ENCODE measurements at regions not wholly inside any gene's neighbourhood (a gene's known extent, or its start where the extent isn't known, plus 50 kb on each side); places are given as distances from the start of the nearest gene placed in this dataset.

DNA sequence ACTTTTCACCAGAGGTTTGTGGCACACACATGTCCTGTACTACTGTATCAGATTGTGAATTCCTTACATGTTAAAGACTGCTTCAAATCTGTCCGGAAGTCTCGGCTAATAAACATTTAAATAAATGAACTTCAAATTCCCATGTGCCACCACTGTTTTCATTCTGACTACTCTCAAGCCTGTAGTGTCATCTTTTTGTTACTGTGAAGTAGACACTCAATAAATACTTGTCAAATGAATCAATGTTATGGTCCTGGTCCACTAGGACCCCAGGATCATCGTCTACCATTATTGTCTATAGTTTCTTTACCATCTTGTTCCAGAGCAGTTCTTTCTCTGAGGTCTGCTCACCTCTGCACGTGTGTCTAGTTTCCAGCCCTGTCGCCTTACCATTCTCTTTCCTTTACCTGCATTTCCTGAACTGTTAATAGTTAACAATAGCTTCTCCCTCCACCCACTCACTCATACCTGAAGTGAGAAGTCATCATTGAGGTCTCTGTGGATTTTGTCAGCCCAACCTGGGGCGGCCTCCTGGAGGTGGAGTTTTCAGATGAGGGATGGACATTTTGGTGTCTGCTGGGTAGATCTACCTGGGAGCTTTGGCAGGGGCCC, 333.0 kb downstream of the SEC14L1 start:
- H3K36me3 ChIP-seq (ENCODE audit: insufficient read depth): no peaks in the 10 kb centered on the region
- no peak overlapping the region for H3K27ac ChIP-seq

DNA sequence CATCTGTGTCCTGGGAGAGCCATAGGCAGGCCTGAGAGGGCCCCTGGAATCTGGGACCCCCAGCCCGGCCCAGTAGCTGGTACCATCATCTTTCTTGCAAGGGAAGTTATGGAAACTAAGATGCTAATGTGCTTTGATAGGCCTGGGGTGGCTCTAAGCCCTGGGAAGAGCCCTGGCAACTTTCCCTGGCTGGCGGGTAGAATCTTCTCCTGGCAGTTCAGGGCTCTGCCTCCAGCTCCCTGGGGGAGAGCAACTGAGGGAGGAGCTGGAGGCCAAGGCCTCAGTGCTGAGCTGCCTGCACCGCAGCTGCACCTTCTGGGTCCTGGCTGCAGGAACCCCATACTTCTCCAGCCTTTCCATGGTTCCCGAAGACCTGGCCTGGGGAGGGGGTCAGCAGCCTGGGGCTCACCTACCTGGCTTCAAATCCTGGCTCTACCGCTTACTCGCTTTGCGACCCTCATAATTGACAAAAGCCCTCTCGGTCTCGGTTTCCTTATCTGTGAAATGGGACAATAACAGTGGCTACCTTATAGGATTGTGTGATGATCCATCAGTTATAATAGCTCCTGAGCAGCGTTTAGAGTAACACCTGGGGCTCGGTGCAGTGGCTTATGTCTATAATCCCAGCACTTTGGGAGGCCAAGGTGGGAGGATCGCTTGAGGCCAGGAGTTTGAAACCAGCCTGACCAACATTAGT, 333.7 kb downstream of the SEC14L1 start:
- TF ChIP-seq, protein P1, sequence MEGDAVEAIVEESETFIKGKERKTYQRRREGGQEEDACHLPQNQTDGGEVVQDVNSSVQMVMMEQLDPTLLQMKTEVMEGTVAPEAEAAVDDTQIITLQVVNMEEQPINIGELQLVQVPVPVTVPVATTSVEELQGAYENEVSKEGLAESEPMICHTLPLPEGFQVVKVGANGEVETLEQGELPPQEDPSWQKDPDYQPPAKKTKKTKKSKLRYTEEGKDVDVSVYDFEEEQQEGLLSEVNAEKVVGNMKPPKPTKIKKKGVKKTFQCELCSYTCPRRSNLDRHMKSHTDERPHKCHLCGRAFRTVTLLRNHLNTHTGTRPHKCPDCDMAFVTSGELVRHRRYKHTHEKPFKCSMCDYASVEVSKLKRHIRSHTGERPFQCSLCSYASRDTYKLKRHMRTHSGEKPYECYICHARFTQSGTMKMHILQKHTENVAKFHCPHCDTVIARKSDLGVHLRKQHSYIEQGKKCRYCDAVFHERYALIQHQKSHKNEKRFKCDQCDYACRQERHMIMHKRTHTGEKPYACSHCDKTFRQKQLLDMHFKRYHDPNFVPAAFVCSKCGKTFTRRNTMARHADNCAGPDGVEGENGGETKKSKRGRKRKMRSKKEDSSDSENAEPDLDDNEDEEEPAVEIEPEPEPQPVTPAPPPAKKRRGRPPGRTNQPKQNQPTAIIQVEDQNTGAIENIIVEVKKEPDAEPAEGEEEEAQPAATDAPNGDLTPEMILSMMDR (conservative IDR thresholded peaks at IDR 0.05; ENCODE audit: low read depth, low read length): no peak
- Histone ChIP-seq H3K4me2 (peak overlapping the region; percentile 61), H4K20me1 (ENCODE audit: insufficient read depth) (no peaks in the 10 kb centered on the region; the same call in 1 of the 2 replicates), H3K36me3 (ENCODE audit: insufficient read depth) (no peaks in the 10 kb centered on the region), H3K4me1 (ENCODE audit: low read depth, poor library complexity, severe bottlenecking) (peaks cover 68% of the 10 kb centered on the region), H3K79me2 (ENCODE audit: insufficient read depth, low read depth) (peaks cover 87% of the 10 kb centered on the region), H3K27me3 (ENCODE audit: insufficient read depth, low read depth) (no peaks in the 10 kb centered on the region), H3K4me3 (IDR thresholded peaks at IDR 0.05; ENCODE audit: insufficient read depth, low read depth, low read length) (no peak overlapping the region), H3K27ac (peak overlapping the region; percentile 1; the same call in 1 of the 2 replicates), H3K9ac (no peak overlapping the region), H2AFZ (ENCODE audit: low read depth) (no peak overlapping the region)

More for the DNA sequence above, 333.0 kb downstream of the SEC14L1 start:
- TF ChIP-seq, protein P1 (conservative IDR thresholded peaks at IDR 0.05; ENCODE audit: low read depth, low read length): no peak
- no peaks in the 10 kb centered on the region for H3K27me3 ChIP-seq (ENCODE audit: insufficient read depth, low read depth)
- H3K9ac ChIP-seq: no peak overlapping the region
- no peaks in the 10 kb centered on the region; the same call in 1 of the 2 replicates for H4K20me1 ChIP-seq (ENCODE audit: insufficient read depth)
- H3K4me1 ChIP-seq (ENCODE audit: low read depth, poor library complexity, severe bottlenecking): peaks cover 68% of the 10 kb centered on the region
- peak overlapping the region; percentile 67; the same call in 1 of the 2 replicates for H3K4me2 ChIP-seq
- H2AFZ ChIP-seq (ENCODE audit: low read depth): no peak overlapping the region
- H3K79me2 ChIP-seq (ENCODE audit: insufficient read depth, low read depth): peaks cover 87% of the 10 kb centered on the region
- H3K4me3 ChIP-seq (IDR thresholded peaks at IDR 0.05; ENCODE audit: insufficient read depth, low read depth, low read length): no peak overlapping the region

DNA sequence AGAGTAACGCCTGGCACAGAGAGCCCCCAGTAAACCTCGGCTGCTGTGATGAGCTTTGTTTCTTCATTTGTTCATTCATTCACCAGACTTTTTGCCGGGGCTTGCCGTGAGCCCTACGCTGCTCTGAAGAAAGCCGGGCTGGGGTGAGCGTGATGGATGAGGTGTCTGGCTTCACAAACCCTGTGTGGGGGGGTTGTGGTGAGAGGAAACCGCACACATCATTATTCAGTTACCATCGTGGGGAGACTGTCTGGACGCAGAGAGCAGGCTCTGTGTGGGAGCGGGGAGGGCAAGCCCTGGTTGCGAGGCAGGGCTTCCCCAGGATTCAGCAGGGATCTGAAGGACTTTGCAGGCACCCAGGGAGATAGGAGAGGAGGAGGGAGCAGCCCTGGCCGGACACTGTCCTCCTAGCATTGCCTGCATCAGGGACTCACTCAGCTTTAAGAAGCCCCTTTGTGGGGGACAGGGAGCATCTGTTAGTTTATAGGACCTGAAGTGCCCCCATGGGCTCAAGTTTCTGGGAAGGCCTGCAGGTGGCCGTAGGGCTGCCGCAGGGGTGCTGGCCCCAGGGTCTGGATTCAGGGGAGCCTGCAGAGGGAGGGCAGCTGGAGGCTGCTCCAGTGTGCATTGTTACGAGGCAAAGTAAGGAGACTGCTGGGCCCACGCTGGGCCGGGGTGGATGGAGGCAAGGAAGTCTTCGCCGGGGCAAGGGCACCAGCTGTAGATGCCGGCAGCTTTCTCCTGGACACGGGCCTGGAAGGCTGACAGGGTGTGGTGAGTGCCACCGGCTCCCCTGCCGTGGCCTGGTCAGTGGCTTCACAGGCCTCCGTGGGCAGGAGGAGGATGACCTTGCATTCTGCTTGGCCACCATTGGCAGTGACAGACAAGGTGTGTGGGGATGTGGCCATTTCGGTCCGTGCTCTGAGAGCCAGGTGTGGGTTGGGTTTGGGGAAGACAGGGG, 334.5 kb downstream of the SEC14L1 start:
- H3K79me2 ChIP-seq (ENCODE audit: insufficient read depth, low read depth): peaks cover 85% of the 10 kb centered on the region
- H3K27me3 ChIP-seq (ENCODE audit: insufficient read depth, low read depth): no peaks in the 10 kb centered on the region
- 0 out of 2 replicates have a peak overlapping the region, but pooled peaks have one; percentile 7 for H3K9ac ChIP-seq
- H4K20me1 ChIP-seq (ENCODE audit: insufficient read depth): no peaks in the 10 kb centered on the region; the same call in 1 of the 2 replicates
- TF ChIP-seq, protein P1 (conservative IDR thresholded peaks at IDR 0.05; ENCODE audit: low read depth, low read length): no peak
- H3K4me1 ChIP-seq (ENCODE audit: low read depth, poor library complexity, severe bottlenecking): peaks cover 63% of the 10 kb centered on the region
- H3K4me2 ChIP-seq: peak overlapping the region; percentile 61; the same call in 1 of the 2 replicates
- H3K4me3 ChIP-seq (IDR thresholded peaks at IDR 0.05; ENCODE audit: insufficient read depth, low read depth, low read length): no peak overlapping the region
- H3K27ac ChIP-seq: peak overlapping the region; percentile 1; the same call in 1 of the 2 replicates
- H2AFZ ChIP-seq (ENCODE audit: low read depth): no peak overlapping the region
- H3K36me3 ChIP-seq (ENCODE audit: insufficient read depth): no peaks in the 10 kb centered on the region

DNA sequence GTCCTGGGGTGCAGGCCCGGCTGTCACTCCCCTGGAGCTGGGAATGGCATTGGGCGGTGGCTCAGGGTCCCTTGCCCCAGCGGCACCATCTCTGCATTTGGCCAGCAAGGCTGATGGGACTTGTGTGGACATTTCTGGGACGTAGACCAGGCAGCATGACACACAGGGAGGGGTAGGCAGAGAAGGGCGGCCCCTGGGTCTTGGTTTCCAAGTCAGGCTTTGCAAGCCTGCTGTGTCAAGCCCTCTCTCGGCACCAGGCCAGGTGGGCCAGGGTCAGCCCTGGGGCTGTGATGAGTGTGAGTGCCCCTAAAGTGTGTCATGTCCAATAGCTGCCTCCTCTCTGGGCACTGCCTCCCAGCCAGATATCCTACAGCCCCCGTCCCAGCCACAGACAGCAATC, 335.2 kb downstream of the SEC14L1 start:
- H3K4me3 ChIP-seq (IDR thresholded peaks at IDR 0.05; ENCODE audit: insufficient read depth, low read depth, low read length): no peak overlapping the region
- peaks cover 83% of the 10 kb centered on the region for H3K79me2 ChIP-seq (ENCODE audit: insufficient read depth, low read depth)
- TF ChIP-seq, protein P1 (conservative IDR thresholded peaks at IDR 0.05; ENCODE audit: low read depth, low read length): no peak
- peaks cover 56% of the 10 kb centered on the region for H3K4me1 ChIP-seq (ENCODE audit: low read depth, poor library complexity, severe bottlenecking)
- H3K27ac ChIP-seq: no peak overlapping the region
- H4K20me1 ChIP-seq (ENCODE audit: insufficient read depth): no peaks in the 10 kb centered on the region; the same call in 1 of the 2 replicates
- H3K4me2 ChIP-seq: no peak overlapping the region
- no peak overlapping the region for H2AFZ ChIP-seq (ENCODE audit: low read depth)
- no peaks in the 10 kb centered on the region for H3K36me3 ChIP-seq (ENCODE audit: insufficient read depth)
- no peaks in the 10 kb centered on the region for H3K27me3 ChIP-seq (ENCODE audit: insufficient read depth, low read depth)
- H3K9ac ChIP-seq: no peak overlapping the region
